GM18907 (cell line): ENCODE measurements at regions not wholly inside any gene's neighbourhood (a gene's known extent, or its start where the extent isn't known, plus 50 kb on each side); places are given as distances from the start of the nearest gene placed in this dataset.

Experiments
- ATAC-seq: cut with Tn5 transposase; IDR thresholded peaks from one replicate; pipeline ENCODE4 v1.9.1; 2021; ENCODE audit warnings: mild to moderate bottlenecking, moderate library complexity; ENCODE audit not compliant: unreplicated experiment

DNA sequence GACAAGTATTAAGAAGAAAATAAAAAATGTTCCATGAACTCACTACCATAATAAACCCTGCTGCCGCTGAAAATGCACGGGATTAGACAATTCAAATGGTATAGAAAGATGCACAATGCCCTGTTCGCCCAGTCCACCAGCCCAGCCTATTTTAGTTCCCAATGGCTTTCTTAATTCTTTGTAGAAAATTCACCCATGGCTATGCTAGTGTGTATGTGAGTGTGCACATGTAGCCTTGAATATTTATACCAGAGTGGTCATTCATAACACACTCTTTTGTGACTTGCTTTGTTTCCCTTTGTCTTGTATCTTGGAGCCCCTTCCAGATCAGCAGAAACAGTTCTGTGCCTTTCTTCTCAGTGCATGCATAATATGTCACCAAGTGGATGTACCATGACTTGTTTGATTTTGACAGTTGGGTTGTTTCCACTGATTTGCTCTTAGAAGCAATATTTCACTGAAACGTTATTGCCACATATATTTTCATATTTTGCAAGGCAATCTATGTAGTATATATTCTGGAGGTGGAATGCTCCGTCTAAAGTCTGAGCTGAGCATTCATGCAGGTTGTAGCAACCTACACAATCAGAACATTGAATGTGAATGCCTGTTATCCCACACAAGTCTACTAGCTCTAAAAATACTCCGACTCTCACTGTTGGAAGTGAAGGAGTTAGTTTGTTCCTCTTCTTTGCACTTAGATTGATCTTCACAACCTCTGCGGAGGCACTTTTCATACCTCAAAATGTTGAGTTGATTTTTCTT is 383.0 kb upstream of the EEF2KMT start:
- ATAC-seq = no peak

DNA sequence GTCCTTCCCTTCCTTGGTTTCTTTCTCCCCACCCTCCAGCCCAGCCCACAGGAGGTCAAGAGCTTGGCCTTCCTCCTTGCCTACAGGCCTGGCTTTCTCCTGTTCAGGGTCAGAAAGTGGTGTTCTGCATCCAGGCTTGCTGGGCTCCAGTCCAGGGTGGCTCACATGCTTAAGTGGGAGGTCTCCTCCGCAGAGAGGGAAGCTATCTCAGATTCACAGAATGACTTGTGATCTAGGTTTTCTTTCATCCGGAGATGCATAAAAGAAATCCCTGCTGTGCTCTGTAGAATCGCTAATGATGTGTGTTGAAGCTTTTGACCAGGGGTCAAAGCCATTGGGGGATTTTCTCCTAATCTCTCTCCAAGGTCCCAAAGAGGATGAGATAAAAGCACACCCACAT is 382.3 kb upstream of the EEF2KMT start:
- ATAC-seq = no peak

DNA sequence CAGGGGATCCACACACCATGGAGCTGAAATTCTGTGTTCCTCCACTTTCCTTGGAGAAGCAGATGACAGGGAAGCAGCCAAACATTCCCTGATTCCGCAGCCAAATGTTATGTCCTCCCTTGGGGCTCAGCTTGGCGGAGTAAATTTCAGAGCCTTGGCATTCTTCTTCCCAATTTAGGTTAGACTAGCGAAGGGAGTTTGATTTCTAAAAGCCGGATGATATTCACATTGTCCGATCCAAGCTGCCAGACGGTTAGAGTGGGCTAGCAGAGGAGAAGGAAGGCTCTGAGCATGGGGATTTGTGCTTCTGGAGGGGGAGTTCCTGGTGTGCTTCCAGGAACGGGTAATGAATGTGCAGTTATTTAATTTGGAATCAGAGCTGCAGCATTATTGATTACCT is 380.4 kb upstream of the EEF2KMT start:
- no peak for ATAC-seq

DNA sequence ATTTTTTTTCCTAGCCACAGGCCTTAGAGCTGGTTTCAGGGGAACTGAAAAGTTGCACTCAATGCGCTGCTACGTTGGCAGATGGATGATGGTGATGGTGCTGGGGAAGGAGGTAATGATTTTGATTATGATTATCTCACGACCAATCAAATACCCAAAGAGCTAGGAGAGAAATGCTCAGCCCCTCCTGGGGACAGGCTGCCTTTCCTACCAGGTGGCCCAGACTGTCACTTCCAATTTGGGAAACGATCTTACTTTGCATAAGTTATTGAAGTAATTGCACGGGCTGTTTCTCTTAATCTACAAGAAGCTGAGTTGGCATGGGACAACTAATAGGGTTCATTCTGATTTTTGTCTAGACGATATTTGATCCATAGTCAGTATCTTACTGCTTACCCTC is 379.7 kb upstream of the EEF2KMT start:
- ATAC-seq = no peak

DNA sequence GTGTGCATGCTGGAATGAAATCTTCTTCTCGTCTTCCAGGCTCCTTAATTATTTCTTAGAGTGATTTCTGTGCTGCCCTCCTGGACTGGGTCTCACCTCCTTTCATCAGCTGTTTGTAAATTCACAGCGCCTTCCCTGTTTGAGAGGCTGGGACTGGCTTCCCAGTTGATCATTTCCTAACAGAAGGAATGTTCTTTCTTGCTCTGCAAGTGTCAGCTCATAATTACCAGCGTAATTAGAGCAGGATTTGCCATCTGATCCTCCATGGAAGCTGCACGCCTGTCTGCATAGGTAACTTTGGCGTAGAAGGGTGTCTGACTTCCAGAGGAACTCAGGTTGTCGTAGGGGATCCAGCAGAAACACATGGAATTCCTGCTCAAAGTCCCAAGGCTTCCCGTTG is 375.0 kb upstream of the EEF2KMT start:
- ATAC-seq = no peak

DNA sequence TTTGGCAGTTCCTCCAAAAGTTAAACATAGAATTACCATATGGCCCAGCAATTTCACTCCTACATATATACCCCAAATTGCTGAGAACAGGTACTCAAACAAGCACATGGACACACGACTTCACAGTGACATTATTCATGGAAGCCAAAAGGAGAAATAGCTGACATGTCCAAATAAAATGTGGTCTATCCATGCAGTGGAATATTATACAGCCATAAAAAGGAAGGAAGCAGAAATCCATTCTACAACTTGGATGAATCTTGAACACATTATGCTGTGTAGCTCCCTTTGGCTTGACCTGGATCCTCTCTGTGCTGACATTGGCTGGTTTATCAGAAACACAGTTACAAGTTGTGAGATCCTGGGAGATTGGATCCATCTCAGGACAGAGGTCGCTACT is 370.9 kb upstream of the EEF2KMT start:
- no peak for ATAC-seq

DNA sequence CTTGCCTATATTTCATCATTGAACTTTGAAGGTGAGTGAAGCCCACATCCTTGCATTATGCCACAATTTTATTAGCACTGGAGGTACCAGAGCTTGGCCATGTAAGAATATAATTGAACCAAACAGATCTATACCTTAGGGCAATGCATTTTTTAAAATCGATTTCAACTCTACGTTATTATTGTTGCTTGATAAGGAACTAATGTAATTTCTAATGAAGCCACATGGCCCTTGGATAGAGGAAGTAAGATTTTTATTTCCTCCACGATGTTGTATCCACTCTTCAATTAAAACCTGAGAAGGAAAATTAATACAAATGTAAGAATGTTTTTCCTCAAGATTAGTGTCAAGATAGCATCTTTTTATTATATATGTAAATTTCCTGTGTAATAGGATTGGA is 370.0 kb upstream of the EEF2KMT start:
- no peak for ATAC-seq

DNA sequence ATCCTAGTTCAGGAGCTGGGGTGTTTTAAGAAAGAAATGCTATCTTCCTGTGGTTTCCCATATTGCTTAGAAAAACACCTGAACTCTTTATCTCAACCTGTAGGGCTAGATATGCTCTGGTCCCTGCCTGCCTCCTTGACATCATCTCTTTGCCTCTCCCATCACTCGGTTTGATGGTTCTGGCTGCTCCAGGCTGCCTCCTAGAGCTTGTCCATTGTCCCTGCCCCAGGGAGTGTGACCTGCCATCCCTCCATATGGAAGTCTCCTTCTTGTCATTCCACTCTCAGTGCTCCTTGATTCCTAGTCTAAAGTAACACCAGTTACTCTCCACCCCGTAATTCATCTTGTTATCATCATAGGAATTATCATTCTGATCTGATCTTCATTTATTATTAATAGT is 369.0 kb upstream of the EEF2KMT start:
- ATAC-seq = no peak

DNA sequence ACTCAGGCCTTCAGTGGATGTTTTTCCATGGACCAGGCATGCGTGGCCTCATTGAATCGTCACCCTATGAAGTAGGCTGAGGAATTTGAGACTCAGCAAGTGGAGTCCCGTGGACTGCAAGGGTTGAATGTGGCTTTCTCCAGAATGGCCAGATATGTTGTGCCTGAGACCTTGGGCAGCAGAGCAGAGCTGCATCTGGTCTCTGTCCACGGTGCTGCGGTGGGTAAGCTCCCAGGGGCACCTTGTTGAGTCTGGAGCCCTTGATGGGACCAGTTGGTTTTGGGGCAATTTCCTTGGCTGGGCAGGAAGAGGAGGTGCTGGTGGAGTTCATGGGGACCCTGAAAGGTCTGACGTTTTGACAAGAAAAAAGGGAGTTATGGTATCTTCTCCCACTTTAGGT is 368.1 kb upstream of the EEF2KMT start:
- ATAC-seq = no peak

DNA sequence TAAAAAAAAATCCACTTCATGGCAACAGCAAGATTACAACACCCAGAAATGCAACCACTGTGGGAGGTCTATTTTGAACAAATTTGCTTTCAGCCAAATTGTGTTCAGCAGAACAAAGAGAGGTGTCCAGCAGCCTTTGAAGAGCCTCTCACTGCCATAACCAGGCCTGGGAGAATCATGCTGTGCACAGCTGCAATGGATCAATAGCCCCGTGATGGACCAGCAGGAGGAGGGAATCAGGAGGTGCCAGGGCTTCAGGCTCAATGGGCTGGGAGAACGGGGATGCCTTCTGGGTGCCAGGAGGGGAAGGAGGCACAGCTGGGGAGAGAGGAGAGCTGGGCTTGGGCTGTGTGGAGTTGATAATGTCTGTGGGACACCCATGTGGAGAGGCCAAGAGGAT is 366.2 kb upstream of the EEF2KMT start:
- no peak for ATAC-seq

DNA sequence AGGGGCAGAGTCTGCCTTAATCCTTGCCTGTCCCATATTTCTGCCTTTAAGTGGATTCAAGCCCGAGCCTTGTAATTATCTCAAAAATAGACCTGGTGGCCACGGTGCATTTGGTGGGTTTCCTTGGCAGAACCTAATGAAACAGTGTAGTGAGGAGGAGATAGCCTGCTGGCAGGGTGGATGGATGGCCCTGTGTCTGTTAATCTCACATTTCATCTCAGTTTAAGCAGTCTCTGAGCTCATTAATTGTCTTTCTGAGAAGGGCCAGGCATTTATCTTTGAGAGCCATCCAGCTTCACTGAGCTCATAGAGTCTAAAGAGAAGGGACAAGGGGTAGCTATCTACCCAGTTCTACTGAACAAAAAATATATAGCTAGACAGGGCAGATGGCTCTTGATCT is 364.0 kb upstream of the EEF2KMT start:
- no peak for ATAC-seq

DNA sequence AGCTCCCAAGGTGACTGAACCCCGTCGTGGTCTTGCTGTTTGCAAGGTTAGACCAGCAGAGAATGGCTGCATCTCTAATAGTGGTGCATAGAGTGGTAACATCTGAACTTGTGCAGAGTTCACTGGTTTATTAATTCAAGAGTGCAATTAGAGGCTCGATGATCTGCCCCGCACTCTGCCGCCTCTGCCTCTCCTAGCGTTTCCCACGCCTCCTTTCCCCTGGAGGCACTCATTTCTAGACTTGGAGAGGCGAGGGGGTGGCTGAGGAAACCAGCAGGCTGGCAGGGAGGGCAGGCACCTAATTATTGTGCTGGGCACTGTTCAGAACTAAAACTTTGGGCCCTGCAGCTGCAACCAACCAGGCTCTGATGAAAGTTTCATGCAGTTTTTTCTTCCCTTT is 363.5 kb upstream of the EEF2KMT start:
- no peak for ATAC-seq

DNA sequence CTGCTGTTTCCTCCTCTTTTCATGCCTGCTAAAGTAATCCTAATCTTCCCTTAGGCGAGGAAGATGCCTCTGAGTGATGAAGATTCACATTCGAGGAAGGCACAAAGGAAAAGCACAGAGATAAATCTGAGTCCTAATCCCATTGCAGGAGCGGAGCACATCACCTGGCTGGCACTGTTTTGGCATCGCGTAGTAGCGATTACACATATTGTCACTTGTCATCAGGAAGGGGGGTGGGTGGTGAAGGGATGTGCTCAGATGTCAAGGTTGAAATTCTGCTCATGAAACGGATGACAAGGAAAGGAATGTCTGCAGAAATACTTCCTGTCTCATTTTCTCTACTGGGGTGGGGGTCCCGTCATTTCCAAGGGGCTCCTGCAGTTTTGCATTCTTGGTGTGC is 363.1 kb upstream of the EEF2KMT start:
- ATAC-seq = no peak

DNA sequence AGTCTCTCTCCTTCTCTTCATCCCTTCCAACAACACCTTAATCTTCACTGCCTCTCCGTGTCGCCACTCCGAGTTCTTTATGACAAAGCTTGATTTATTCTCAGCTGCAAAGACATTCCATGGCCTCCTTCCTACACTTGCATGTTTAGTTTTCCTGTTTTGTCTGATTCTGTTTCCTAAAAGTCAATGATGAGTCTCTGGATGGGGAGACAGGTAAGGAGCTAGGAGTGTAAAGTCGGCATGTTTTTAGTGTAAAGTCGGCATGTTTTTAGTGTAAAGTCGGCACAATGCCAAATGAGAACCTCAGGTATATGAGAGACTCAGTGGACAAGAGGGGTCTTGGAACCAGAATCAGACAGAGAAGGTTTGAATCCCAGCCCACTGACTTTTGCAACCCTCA is 362.3 kb upstream of the EEF2KMT start:
- no peak for ATAC-seq

DNA sequence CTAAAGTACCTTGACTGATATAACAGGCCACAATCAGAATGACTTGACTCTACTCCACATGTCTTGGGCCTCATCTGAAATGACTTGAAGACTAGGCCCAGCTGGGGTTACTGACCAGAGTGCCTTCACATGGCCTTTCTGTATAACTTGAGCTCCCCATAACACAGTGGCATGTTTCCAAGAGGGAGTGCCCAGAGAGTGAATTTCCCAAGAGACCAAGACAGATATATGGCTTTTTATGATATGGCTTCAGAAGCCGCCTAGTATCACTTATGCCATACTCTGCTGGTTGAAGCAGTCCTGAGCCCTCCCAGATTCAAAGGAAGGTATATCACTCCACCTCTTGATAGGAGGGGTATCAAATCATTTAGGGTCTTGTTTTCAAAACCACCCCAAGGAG is 357.5 kb upstream of the EEF2KMT start:
- no peak for ATAC-seq

DNA sequence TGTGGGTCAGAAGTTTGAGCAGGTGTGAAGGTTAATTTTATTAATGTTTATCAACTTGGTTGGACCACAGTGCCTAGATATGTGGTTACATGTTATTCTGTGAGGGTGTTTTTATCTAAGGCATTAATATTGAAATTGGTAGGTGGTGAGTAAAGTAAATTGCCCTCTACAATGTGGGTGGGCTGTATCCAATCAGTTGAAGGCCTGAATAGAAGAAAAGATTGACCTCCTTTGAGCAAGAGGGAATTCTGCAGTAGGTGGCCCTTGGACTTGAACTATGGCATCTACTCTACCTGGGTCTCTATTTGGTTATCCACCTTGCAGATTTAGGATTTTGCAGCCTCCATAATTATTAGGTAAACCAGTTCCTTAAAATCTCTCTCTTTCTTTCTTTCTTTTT is 356.8 kb upstream of the EEF2KMT start:
- no peak for ATAC-seq

DNA sequence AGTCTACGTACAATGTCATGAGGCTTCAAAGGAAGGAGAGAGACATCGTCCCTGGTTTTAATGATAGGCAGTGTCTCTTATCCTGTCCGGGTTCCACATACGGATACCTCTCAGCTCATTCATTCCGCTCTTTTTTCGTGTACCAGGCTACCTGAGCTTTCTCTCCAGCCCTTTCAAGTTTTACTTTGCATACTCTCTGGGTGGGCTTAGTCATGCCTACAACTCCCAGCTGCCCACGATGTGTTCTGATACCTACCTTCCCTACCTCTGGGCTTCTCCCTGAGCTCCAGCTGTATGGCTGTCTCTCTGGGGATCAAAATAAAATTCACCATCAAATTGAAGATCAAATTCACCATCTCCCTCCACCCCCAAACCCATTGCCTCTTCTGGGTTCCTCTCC is 354.0 kb upstream of the EEF2KMT start:
- no peak for ATAC-seq

DNA sequence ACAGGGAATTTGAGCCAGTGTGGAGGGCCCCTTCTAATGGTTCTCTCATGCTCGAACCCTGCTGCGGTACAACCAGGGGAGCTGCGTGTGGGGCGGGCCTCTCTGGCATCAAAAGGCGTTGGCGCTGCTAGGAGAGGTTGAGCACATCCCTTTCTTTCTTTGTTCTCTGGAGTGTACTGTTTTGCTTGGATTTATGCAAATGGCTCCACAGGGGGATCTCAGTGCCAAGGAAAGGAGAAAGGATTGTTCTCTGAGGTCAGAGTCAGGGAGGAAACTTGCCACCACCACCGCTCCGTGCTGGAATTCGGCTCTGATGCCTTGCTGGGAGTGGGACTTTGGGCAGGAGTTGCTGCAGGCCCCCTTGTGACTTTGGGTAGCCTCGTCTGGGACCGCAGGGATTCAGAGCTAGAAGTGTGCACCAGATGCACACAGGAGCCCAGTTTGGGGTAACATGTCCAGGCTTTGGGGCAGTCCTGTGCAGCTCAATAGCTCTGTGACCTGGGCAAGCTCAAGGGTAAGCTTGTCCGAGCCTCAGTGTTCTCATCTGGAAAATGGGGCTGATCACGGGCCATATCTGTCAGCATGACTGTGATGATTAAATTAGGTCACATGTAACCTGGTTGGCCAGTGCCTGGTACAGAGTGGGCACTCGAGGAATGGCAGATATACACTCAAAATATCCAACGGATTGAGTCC is 353.0 kb upstream of the EEF2KMT start:
- no peak for ATAC-seq

DNA sequence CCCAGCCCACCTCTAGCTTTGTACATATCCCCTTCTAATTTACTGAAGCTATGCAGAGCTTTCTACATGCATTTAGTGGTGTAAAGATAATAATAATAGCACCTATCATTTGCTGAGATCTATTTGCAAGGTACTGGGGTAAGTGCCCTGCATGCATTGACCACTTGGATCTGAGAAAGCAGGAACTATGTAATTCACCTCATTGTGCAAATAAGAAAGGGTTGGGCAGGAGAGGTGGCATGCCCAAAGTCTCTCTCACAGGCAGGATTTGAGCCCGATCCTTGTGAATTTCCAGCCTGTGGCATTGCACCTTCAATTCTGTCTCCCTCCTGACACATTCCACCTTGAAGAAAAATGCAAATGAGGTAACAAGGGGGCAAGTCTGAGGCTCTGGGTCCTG is 352.3 kb upstream of the EEF2KMT start:
- no peak for ATAC-seq

DNA sequence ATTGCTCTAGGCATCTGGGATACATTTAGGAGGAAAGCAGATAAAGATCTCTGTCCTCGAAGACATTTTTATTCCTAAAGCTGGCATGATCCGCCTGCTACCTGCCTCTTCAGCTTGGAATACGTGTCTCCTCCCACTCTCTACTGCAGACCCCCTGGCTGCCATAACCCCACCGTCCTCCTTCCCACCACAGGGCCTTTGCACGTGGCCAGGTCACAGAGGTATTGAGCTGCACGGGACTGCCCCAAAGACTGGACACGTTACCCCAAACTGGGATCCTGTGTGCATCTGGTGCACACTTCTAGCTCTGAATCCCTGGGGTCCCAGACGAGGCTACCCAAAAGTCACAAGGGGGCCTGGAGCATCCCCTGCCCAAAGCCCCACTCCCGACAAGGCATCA is 351.2 kb upstream of the EEF2KMT start:
- ATAC-seq = no peak

DNA sequence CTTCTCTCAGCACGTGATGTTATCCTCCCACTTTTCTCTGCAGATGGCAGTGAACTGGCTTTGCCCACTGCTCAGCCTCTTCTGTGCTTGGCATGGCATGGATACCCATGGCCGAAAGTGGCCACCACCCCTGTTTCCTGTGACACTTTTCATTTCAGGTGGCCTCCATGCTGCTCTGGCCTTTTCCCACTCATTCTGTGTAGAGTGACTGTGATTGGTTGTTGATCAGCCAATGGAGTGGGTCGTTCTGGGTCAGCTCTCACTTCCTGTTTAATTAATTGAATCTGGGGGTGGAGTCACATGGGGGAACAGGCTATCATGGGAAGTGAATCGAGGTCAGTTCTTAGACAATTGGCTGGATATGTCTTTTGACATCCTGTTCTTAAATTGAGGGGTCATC is 350.1 kb upstream of the EEF2KMT start:
- ATAC-seq = no peak

DNA sequence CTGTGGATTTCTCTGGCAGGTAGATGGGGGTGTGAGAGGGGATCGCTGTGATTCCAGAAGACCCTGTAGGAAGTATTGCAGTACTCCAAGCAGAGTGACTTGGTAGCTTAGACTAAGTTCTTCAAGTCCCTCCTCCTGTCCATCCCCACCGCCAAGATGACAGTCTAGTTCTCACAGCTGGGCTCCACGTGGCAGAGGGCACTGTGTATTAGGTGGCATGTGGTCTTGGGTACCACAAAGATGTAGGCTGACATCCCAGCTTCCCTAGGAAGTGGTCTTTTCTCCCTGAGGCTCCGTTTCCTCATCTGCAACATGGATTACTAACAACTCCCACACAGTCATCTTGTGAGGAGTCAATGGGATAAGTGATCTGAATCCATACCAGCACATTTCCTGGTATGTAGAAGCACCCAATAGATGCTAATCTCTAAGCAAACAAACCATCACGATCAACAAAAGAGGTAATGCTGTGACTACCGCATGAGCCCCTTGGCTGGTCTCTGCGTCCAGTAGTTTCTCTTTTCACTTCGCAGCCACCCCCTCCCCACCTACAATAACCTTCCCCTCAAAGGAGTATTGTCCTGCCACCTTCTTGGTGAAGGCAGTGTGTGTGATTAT is 349.1 kb upstream of the EEF2KMT start:
- no peak for ATAC-seq
